8988T (cell line): ENCODE measurements at regions not wholly inside any gene's neighbourhood (a gene's known extent, or its start where the extent isn't known, plus 50 kb on each side); places are given as distances from the start of the nearest gene placed in this dataset.
"Not testable (repeated sequence)": the region's sequence is repeated elsewhere in the genome, so short reads cannot be mapped to it uniquely, and the experiment has no call there.

ENCODE experiments used
- DNase-seq: peaks from one replicate; pipeline ENCODE4 v3.0.0; 2011

DNA sequence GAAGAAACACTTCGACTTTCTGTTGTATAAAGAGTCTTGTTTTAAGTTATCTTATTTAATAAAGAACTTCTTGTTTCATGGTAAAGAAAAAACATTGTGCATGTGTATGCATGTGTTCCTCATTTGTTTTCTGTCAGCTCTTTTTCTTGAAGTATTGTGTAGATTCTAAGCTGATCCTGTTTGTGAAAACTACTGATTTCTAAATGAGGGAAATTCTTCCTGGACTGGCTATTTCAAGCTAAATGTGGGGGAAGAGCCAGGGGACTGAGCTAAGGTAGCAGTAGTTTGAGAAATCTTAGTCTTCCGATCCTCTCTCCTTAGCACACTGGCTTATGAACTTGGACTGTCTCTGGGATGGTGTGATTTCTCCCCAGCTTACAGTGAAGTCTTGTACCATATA is 56.4 kb upstream of the RBMS1 start:
- DNase-seq, result no peak

GRCh38 chr2:160551259-160551658 is 57.7 kb upstream of the RBMS1 start:
- no peak for DNase-seq

GRCh38 chr2:160555420-160556071 is 61.9 kb upstream of the RBMS1 start:
- no peak for DNase-seq

- DNase-seq, result no peak
These were observed 64.3 kb upstream of the RBMS1 start for GRCh38 chr2:160557903-160558302.

DNA sequence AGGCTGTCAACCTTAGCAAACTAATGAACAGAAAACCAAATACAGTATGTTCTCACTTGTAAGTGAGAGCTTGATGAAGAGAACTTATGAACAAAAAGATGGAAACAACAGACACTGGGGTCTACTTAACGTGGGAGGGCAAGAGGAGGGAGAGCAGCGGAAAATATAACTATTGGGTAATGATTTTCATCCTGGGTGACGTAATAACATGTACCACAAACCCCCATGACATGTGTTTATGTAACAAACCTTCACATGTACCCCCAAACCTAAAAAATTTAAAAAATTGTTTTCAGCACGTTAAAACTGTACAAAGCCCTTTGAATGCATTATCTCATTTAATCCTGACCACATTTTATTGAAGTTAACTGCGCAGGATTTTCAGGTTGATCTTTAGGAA is 64.9 kb upstream of the RBMS1 start:
- no peak for DNase-seq

- no peak for DNase-seq
These were observed 68.1 kb upstream of the RBMS1 start for GRCh38 chr2:160561551-160562295.

DNA sequence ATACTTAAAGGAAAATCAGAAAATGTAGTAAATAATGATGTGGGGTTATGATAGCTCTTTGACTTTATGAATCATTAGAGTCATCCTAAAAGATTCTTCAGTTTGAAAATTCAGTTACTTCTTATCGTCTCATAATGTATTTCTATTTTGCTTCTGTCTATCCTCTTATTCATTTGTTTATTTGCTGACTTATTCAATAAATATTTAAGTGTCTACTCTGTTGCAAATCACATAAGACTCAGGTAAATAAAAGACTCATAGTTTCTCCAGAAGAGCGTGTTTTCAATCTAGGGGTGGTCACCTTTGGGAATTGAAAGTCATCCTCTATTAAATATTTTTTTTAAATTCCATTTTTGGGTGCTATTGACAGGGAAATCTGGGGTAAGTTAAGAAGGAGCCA is 69.1 kb upstream of the RBMS1 start:
- no peak for DNase-seq

GRCh38 chr2:160564591-160564990 is 71.0 kb upstream of the RBMS1 start:
- no peak for DNase-seq

DNA sequence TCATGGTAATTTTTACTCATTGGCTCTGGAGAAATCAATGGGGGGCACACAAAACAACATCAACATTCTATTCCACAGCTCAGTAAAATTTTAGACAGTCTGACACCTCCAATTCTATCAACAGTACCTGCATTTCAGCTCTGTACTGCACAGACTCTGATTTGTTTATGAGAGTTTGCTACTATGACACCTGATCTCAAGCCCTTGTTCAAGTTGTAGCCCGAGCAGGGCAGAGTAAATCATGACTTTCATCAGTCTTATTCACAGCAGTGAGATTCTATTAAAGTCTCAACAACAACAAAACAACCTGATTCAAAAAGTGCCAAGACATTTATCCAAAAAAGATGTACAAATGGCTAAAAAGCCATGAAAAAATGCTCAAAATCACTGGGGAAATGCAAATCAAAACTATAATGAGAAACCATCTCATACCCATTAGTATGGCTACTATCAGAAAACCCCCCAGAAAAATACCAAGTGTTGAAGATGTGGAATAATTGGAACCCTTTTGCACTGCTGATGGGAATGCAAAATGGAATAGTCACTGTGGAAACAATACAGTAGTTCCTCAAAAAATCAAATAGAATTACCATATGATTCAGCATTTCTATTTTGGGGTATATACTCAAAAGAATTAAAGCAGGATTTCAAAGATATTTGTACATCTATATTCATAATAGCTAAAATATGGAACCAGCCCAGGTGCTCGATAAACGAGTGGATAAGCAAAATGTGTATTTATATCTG is 71.7 kb upstream of the RBMS1 start:
- DNase-seq, result no peak

DNA sequence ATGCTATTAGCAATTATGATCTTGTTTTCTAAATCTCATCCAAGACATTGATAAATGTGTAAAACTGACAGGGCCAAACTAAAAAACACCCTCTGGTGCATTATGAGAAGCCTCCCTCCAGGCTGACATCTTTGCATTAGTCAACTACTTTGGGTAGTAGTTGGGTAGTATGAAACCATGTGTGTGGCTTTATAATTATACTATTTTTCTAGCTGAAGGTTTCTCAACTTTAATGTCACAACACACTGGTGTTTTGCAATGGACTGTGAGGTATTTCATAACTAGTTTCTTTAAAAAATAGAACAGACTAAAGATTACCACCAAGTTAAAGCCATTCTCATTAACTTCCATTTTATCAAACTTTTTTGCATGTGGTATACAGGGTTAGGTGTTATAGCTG is 73.1 kb upstream of the RBMS1 start:
- no peak for DNase-seq

DNA sequence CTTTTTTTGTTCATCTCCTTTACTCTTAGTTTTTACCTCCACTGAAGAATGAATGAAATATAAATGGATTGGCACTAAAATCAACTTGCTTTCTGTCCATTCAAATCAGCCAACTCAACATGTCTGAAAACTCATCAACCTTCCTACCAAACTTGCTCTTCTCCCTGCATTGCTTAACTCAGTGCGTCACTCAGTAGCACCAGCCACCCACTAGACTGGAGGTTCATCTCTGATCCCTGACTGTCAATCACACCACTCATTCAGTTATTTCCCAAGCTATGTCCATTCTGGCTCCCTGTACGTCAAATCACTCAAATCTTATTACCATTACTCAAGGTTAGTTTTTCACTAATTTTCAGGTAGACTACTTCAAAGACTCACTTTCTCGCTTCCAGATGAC is 75.2 kb upstream of the RBMS1 start:
- DNase-seq, result no peak

DNA sequence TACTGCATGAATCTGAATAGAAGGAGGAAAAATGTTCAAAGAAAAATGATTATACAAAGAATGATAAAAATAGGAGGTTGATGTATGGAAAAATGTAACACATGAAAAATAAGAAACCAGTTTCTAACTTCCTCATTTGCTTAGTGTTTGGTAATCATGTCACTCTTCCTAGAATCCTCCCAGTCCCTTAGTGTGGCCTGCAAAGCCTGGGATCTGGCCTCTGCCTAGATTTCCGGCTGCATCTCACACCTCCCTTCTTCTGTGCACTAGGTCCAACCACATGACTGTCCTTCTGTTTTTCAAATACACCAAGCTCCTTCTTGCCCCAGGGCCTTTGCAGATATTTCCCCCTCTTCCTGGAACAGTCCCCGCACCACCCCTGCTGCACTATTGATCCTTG is 76.8 kb upstream of the RBMS1 start:
- DNase-seq, result no peak

DNA sequence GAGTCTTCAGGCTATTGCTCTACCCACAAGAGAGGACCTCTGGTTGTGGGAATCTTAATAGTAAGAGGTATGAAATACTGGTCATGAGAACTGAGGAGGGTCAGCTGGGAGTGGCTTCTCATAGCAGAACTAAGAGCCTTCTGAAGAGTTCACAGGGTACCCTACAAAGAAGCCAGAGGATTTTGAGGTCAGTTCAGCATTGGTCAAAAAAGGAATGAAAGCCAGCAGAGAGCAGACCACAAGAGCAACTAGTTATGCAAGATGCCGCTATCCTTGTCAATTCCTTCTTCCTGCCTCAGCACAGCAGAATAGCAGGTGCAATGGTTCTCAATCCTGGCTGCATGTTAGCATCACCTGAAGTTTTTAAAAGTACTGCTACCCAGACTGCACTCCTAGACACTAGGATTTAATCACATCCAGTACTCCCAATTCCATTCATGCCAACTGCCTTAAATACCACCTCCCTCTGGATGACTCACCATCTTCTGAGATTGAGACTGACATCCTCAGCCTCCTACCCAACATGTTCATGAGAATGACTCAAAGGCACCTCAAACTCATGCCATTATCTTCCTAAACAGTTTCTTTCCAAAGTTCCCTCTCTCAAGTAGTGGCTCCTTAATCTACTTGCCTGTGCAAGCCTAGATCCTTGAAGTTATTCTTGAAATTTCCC is 81.0 kb upstream of the RBMS1 start:
- DNase-seq, result no peak

GRCh38 chr2:160575368-160575767 is 81.8 kb upstream of the RBMS1 start:
- no peak for DNase-seq

DNA sequence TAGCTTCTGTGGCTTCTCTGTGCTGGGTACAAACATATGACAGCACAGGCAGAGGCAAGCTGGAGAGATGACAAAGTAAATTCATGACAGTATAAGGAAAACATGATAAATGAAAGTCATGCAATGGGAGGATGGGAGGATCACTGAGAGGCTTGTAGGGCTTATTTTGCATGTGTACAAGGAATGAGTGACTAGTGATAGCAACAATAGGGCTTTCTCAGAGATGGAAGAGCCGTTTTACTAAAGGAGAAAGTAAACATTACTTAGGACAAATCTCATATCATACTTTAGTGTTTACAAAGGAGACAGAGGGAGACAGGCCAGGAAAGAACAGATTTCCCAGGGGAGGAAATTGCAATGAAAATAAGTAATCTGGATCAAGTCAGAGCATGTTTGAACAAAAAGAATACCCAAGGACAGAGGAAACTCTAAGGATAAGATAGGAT is 82.5 kb upstream of the RBMS1 start:
- DNase-seq, result no peak

- not testable (repeated sequence) for DNase-seq
These were observed 83.5 kb upstream of the RBMS1 start for GRCh38 chr2:160577081-160577480.

- DNase-seq, result no peak
These were observed 87.4 kb upstream of the RBMS1 start for GRCh38 chr2:160581035-160581434.

DNA sequence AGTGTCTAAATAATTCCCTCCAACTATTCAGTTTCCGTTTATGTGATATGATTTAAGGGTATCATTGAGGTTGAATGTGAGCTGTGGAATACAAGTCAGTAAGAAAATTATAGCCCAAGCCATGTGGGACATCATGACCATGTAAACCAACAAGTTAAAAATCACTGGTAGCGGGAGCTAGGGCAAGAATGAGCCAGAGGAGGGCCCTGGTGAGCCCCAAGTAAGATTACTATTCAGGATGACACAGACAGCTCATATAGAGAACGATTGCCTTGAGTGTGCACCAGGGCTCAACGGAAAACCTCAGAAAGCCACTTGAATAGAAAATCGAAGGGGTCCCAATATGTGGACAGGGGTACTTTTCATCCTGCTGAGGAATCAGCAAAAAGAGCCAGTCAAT is 87.8 kb upstream of the RBMS1 start:
- no peak for DNase-seq

GRCh38 chr2:160582081-160582480 is 88.5 kb upstream of the RBMS1 start:
- no peak for DNase-seq

DNA sequence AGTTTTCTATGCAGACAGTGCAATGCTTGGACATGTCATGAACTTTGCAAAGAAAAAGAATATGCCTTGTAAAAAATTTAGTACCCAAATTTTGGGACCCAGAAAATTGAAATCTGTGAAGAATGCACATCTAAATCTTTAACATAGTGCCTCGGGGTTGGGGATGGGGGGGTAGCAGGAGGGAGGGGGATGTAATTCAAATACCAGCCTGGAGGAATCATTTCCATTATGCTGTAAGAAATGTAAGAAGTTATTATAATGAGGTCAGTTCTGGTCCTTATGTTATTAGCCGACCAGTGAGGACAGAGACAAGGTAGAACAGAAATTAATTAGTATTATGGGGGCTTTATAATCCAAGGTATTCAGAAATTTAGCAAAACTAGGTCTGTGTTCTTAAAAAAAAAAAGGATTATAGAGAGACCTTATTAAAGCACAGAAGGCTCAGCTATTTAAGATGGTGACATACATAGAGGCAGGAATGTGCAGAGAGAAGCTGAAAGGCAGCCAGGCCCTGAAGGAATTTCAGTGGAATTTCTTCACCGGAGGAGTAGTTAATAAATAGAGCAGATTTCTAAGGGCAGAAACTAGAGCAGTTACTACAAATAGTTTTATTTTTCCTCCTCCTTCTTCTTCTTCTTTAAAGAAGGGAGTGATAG is 89.0 kb upstream of the RBMS1 start:
- no peak for DNase-seq

GRCh38 chr2:160583146-160583535 is 89.5 kb upstream of the RBMS1 start:
- DNase-seq, result no peak

GRCh38 chr2:160583813-160584537 is 90.4 kb upstream of the RBMS1 start:
- DNase-seq, result no peak
